ENCODE measurements at regions not wholly inside any gene's neighbourhood (a gene's known extent, or its start where the extent isn't known, plus 50 kb on each side); places are given as distances from the start of the nearest gene placed in this dataset.

DNA sequence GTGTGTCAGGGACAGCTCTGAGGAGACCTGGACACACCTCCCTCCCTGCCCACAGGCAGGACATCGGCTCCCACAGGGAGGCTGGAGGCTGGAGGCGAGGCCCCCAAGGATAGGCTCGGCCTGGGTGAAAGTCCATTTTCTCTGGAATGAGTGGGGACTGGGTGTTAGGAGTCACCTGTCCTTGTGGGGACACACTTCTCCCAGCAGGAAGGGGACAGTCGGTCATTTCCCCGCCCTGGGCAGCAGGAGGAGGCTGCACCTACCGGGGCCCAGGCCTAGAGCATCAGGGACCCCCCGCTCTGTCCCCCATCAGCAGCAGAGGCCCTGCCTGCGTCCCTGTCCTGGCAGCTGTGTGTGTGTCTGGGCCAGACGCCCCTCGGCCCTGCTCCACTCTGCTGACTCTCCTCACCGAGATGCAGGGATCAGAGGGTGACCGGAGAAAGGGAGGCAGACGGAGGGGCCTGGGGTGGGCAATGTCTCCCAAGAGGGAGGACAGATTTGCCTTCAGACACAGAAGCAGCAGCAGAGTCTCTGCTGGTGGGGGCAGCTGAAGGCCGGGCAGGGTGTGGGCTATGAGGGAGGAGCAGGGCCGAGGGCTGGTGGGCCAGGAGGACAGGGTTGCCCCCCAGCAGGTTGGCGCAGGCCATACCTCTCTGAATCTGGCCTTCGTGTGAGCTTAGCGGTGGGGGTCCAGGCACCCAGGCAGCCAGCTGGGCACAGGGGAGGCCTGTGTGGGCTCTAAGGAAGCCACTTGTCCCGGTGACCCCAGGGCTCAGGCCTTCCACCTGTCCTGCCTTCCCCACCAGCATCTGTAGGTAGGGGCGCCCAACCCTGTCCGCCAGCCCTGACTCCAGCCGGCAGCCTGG, 125.7 kb upstream of the NKX1-1 start:
- no peak overlapping the region for H3K4me3 Mint-ChIP-seq
- DNase-seq (ENCODE audit: low read depth, low spot score), result no peak
- H3K36me3 Mint-ChIP-seq (ENCODE audit: low read depth), result no peaks in the 10 kb centered on the region
- no peaks in the 10 kb centered on the region for H3K9me3 Mint-ChIP-seq
- H3K27ac Mint-ChIP-seq (ENCODE audit: unreplicated experiment), result no peak overlapping the region
- H3K27me3 Mint-ChIP-seq (ENCODE audit: low read depth), result peaks cover 39% of the 10 kb centered on the region
- H3K4me1 Mint-ChIP-seq, result peaks cover 9% of the 10 kb centered on the region
- no peak for TF ChIP-seq CTCF (conservative IDR thresholded peaks at IDR 0.05)

DNA sequence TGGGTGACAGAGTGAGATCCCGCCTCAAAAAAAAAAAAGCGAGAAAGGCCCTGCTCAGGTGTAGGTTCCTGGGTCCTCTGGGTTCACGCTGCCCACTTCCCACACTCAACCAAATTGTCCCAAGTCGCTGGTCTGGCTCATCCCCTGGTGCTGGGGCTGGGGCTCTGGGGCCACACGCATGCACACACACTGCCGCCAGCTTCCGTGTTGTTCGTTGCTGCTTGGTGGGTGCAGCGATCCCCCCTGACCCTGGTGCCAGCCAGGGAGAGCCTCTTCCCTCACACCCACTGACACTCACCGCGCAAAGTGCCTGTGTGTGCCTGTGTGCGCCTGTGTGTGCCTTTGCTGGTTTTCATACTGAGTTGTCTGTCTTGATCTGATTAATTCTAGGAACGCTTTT, 124.1 kb upstream of the NKX1-1 start:
- Mint-ChIP-seq H3K36me3 (ENCODE audit: low read depth) (peaks cover 2% of the 10 kb centered on the region), H3K9me3 (peaks cover 6% of the 10 kb centered on the region), H3K27ac (ENCODE audit: unreplicated experiment) (no peak overlapping the region), H3K4me1 (peaks cover 9% of the 10 kb centered on the region), H3K4me3 (no peak overlapping the region), H3K27me3 (ENCODE audit: low read depth) (peaks cover 50% of the 10 kb centered on the region)
- TF ChIP-seq CTCF (conservative IDR thresholded peaks at IDR 0.05), result no peak
- no peak for DNase-seq (ENCODE audit: low read depth, low spot score)

DNA sequence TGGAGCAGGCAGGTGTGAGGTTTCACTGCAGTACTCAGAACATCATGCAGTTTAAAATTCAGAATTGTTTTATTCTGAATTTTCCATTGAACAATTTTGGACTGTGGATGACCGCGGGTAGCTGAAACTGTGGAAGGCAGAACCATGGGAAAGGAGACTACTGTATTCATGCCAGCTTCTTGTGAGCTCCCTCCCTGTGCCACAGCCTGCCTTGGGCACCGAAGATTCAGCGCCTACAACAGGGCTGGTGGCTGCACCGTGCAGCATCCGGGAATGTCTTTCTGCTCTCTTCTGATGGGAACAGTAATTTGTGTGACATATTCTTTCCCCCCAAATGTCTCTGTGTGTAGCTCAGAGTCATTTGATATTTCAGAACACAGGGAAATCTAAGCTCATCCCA, 118.5 kb upstream of the NKX1-1 start:
- Mint-ChIP-seq H3K27me3 (ENCODE audit: low read depth) (peaks cover 63% of the 10 kb centered on the region), H3K36me3 (ENCODE audit: low read depth) (peaks cover 3% of the 10 kb centered on the region), H3K4me3 (no peak overlapping the region), H3K4me1 (peaks cover 15% of the 10 kb centered on the region), H3K27ac (ENCODE audit: unreplicated experiment) (no peak overlapping the region), H3K9me3 (peaks cover 8% of the 10 kb centered on the region)
- DNase-seq (ENCODE audit: low read depth, low spot score), result no peak
- no peak for TF ChIP-seq CTCF (conservative IDR thresholded peaks at IDR 0.05)

GRCh38 chr4:1523907-1524636, 117.8 kb upstream of the NKX1-1 start:
- H3K36me3 Mint-ChIP-seq (ENCODE audit: low read depth), result peaks cover 3% of the 10 kb centered on the region
- DNase-seq (ENCODE audit: low read depth, low spot score), result no peak
- peaks cover 18% of the 10 kb centered on the region for H3K4me1 Mint-ChIP-seq
- peaks cover 56% of the 10 kb centered on the region for H3K27me3 Mint-ChIP-seq (ENCODE audit: low read depth)
- no peak for TF ChIP-seq CTCF (conservative IDR thresholded peaks at IDR 0.05)
- no peak overlapping the region for H3K4me3 Mint-ChIP-seq
- H3K9me3 Mint-ChIP-seq, result peaks cover 8% of the 10 kb centered on the region
- H3K27ac Mint-ChIP-seq (ENCODE audit: unreplicated experiment), result no peak overlapping the region

- peaks cover 3% of the 10 kb centered on the region for H3K36me3 Mint-ChIP-seq (ENCODE audit: low read depth)
- no peak for DNase-seq (ENCODE audit: low read depth, low spot score)
- H3K27ac Mint-ChIP-seq (ENCODE audit: unreplicated experiment), result no peak overlapping the region
- no peak overlapping the region for H3K4me3 Mint-ChIP-seq
- H3K27me3 Mint-ChIP-seq (ENCODE audit: low read depth), result peaks cover 50% of the 10 kb centered on the region
- TF ChIP-seq CTCF (conservative IDR thresholded peaks at IDR 0.05), result no peak
- peaks cover 8% of the 10 kb centered on the region for H3K9me3 Mint-ChIP-seq
- H3K4me1 Mint-ChIP-seq, result peaks cover 18% of the 10 kb centered on the region
Observed at GRCh38 chr4:1523506-1523905, 117.3 kb upstream of the NKX1-1 start.

Data from neural crest cell (in vitro differentiated cells).